Loucy (cell line): ENCODE measurements at regions not wholly inside any gene's neighbourhood (a gene's known extent, or its start where the extent isn't known, plus 50 kb on each side); places are given as distances from the start of the nearest gene placed in this dataset.

ENCODE experiments used
- CTCF ChIP-seq: fragments of 200-600 bp; sonication (generic); conservative IDR thresholded peaks from 2 replicates; pipeline ENCODE4 v1.5.1; 2014; ENCODE audit warnings: mild to moderate bottlenecking, antibody characterized with exemption, low read length
- EZH2phosphoT487 ChIP-seq: fragments of 200-600 bp; IDR thresholded peaks from 2 replicates; pipeline ENCODE4 v1.6.1; 2018; ENCODE audit warnings: antibody characterized with exemption, mild to moderate bottlenecking, moderate library complexity, borderline replicate concordance

GRCh38 chr1:172980971-172981370 lies 69.8 kb downstream of the TNFSF18 start:
- TF ChIP-seq CTCF: no peak
- no peak for TF ChIP-seq EZH2phosphoT487
